Smooth muscle cell (in vitro differentiated cells): ENCODE measurements at regions not wholly inside any gene's neighbourhood (a gene's known extent, or its start where the extent isn't known, plus 50 kb on each side); places are given as distances from the start of the nearest gene placed in this dataset.

Experiments used
- DNase-seq: peaks from one replicate; lab custom pipeline; 2025; ENCODE audit not compliant: unreplicated experiment; lab: John Stamatoyannopoulos, UW
- H2AFZ ChIP-seq: fragments of 200-600 bp; sonication (generic); 2 replicates; pipeline ENCODE4 v1.6.0; 2016; ENCODE audit warnings: antibody characterized with exemption, low read depth, mild to moderate bottlenecking
- H3F3A ChIP-seq: fragments of 200-600 bp; sonication (generic); 2 replicates; pipeline ENCODE4 v1.6.0; 2017; ENCODE audit warnings: antibody characterized with exemption, low read depth
- H3K27ac ChIP-seq: fragments of 200-600 bp; sonication (generic); 2 replicates; pipeline ENCODE4 v1.5.1; 2016; ENCODE audit warnings: low read depth, mild to moderate bottlenecking
- H3K27me3 ChIP-seq: fragments of 200-600 bp; sonication (generic); 2 replicates; pipeline ENCODE4 v1.6.1; 2016; ENCODE audit warnings: low read depth, mild to moderate bottlenecking
- H3K36me3 ChIP-seq: fragments of 200-600 bp; sonication (generic); 2 replicates; pipeline ENCODE4 v1.5.1; 2016; ENCODE audit warnings: low read depth
- H3K4me1 ChIP-seq: fragments of 200-600 bp; sonication (generic); 2 replicates; pipeline ENCODE4 v1.5.1; 2016; ENCODE audit warnings: low read depth
- H3K4me2 ChIP-seq: fragments of 200-600 bp; sonication (generic); 2 replicates; pipeline ENCODE4 v1.6.0; 2016; ENCODE audit warnings: mild to moderate bottlenecking
- H3K4me3 ChIP-seq: fragments of 200-600 bp; sonication (generic); 2 replicates; pipeline ENCODE4 v1.5.1; 2016; ENCODE audit warnings: mild to moderate bottlenecking
- H3K79me2 ChIP-seq: fragments of 200-600 bp; sonication (generic); 2 replicates; pipeline ENCODE4 v1.6.0; 2016; ENCODE audit warnings: low read depth, mild to moderate bottlenecking
- H3K9ac ChIP-seq: fragments of 200-600 bp; sonication (generic); 2 replicates; pipeline ENCODE4 v1.6.0; 2016; ENCODE audit warnings: low read depth
- H3K9me3 ChIP-seq: fragments of 200-600 bp; sonication (generic); replicated peaks from 2 replicates; pipeline ENCODE4 v1.5.1; 2016; ENCODE audit warnings: low read depth
- H4K20me1 ChIP-seq: fragments of 200-600 bp; sonication (generic); 2 replicates; pipeline ENCODE4 v1.6.0; 2016; ENCODE audit warnings: low read depth
- CTCF ChIP-seq: fragments of 200-600 bp; sonication (generic); IDR thresholded peaks from 2 replicates; pipeline ENCODE4 v1.5.1; 2017; ENCODE audit warnings: borderline replicate concordance, mild to moderate bottlenecking, antibody characterized with exemption; ENCODE audit not compliant: insufficient read depth, poor library complexity, severe bottlenecking
- WGBS: methylation state at CpG from one replicate; pipeline ENCODE4 v1.1.7; 2016; ENCODE audit warnings: low lambda C conversion rate; 5-methylcytosine and 5-hydroxymethylcytosine counted together

GRCh38 chr20:50310673-50311051 is 120.0 kb downstream of the CEBPB start:
- Histone ChIP-seq H3F3A (peaks cover 32% of the 10 kb centered on the region), H3K9me3 (no peaks in the 10 kb centered on the region), H3K4me1 (peaks cover 8% of the 10 kb centered on the region), H2AFZ (no peak overlapping the region), H3K27me3 (no peaks in the 10 kb centered on the region), H3K4me2 (no peak overlapping the region), H4K20me1 (no peaks in the 10 kb centered on the region), H3K4me3 (no peak overlapping the region), H3K9ac (no peak overlapping the region), H3K27ac (peak overlapping the region; percentile 99), H3K36me3 (no peaks in the 10 kb centered on the region), H3K79me2 (no peaks in the 10 kb centered on the region)
- TF ChIP-seq CTCF = no peak
- WGBS = 96% methylated on average over 10 of the region's 10 CpGs
- no peak for DNase-seq

GRCh38 chr20:50311308-50312001 is 120.8 kb downstream of the CEBPB start:
- Histone ChIP-seq H3K4me3 (no peak overlapping the region), H3K79me2 (no peaks in the 10 kb centered on the region), H3K27me3 (no peaks in the 10 kb centered on the region), H3K4me2 (no peak overlapping the region), H3F3A (peaks cover 31% of the 10 kb centered on the region), H2AFZ (no peak overlapping the region), H4K20me1 (no peaks in the 10 kb centered on the region), H3K9ac (no peak overlapping the region), H3K27ac (peak overlapping the region; percentile 99), H3K36me3 (no peaks in the 10 kb centered on the region), H3K4me1 (peaks cover 8% of the 10 kb centered on the region), H3K9me3 (no peaks in the 10 kb centered on the region)
- no peak for DNase-seq
- TF ChIP-seq CTCF = no peak
- 89% methylated on average over 12 of the region's 12 CpGs for WGBS

GRCh38 chr20:50312002-50312681 is 121.5 kb downstream of the CEBPB start:
- H3K27me3 ChIP-seq = no peaks in the 10 kb centered on the region
- H3K4me2 ChIP-seq = no peak overlapping the region
- TF ChIP-seq CTCF = no peak
- no peak overlapping the region for H3K27ac ChIP-seq
- H4K20me1 ChIP-seq = no peaks in the 10 kb centered on the region
- H3F3A ChIP-seq = peaks cover 24% of the 10 kb centered on the region
- H3K79me2 ChIP-seq = no peaks in the 10 kb centered on the region
- 94% methylated on average over 4 of the region's 5 CpGs for WGBS
- no peak for DNase-seq
- H3K9me3 ChIP-seq = no peaks in the 10 kb centered on the region
- H3K4me1 ChIP-seq = peaks cover 8% of the 10 kb centered on the region
- no peak overlapping the region for H2AFZ ChIP-seq
- H3K9ac ChIP-seq = no peak overlapping the region
- H3K4me3 ChIP-seq = no peak overlapping the region
- H3K36me3 ChIP-seq = no peaks in the 10 kb centered on the region
